Heart left ventricle (tissue), 13 donors: ENCODE measurements at regions not wholly inside any gene's neighbourhood (a gene's known extent, or its start where the extent isn't known, plus 50 kb on each side); places are given as distances from the start of the nearest gene placed in this dataset.

Source experiments
- POLR2A ChIP-seq, 2 donors: fragments of 450-650 bp; IDR thresholded peaks; one replicate each; pipeline ENCODE4 v1.6.1; 2017; ENCODE audit warnings: antibody characterized with exemption in 2 of 2, mild to moderate bottlenecking in 2 of 2, moderate library complexity in 2 of 2
- TF ChIP-seq, protein P1 (sequence below), 12 donors: fragments of 200-600 bp; sonication (generic) in 4 of 12; IDR thresholded peaks; one replicate each; pipeline versions ENCODE4 v1.5.0 to v1.8.0; 2018 to 2022; ENCODE audit warnings: antibody characterized with exemption in 12 of 12, mild to moderate bottlenecking in 5 of 12
- donor health status: ischemic (EF 13 %, LVEDD 7.1; RV severe dilation, severe dysfunction).
- donor health status: DM: no; HTN: yes; CAD: no.
- donor health status: DM: no; HTN: no; CAD: no.
- donor health status: ischemic (EF 25% LVEDD 6.9; RV normal size, moderate dysfunction).
- donor health status: ischemic (EF 25% LVEDD 5.7; RV mildly dilated, moderate dysfunction).
- donor health status: ischemic (EF 35%, LVEDD 5.7; RV mildly dilated, moderate dysfunction).
- donor health status: nonischemic (EF 11% LVEDD 7.7; RV severe dilation, severe dysfunction).
- donor health status: DM: yes; HTN: yes; CAD: no.
- donor health status: PGD.
- donor health status: ischemic (EF 29% LVEDD 5.4; RV normal size, mild dysfunction).
- donor health status: nonischemic (EF 23%, LVEDD 6.1; RV moderate dilation, normal function).

DNA sequence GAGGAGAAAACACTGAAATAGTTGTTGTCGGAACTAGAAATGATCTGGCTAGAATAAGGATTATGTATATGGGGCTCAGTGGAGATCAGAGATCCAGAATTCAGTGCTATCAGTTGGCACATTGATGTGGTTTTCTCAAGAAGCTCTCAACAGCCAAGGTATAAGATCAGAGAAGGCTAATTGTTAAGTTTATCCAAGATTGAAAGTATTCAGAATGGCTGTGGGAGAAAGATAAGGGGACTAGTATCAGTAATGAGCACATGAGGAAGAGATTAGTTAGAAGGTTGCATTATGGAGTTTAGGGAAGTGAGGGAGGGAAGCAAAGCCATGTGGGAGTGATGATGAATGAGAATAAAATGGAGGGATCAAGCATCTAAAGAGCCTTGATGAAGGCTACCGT is 128.1 kb upstream of the MIS18BP1 start:
- TF ChIP-seq, protein P1, sequence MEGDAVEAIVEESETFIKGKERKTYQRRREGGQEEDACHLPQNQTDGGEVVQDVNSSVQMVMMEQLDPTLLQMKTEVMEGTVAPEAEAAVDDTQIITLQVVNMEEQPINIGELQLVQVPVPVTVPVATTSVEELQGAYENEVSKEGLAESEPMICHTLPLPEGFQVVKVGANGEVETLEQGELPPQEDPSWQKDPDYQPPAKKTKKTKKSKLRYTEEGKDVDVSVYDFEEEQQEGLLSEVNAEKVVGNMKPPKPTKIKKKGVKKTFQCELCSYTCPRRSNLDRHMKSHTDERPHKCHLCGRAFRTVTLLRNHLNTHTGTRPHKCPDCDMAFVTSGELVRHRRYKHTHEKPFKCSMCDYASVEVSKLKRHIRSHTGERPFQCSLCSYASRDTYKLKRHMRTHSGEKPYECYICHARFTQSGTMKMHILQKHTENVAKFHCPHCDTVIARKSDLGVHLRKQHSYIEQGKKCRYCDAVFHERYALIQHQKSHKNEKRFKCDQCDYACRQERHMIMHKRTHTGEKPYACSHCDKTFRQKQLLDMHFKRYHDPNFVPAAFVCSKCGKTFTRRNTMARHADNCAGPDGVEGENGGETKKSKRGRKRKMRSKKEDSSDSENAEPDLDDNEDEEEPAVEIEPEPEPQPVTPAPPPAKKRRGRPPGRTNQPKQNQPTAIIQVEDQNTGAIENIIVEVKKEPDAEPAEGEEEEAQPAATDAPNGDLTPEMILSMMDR (IDR thresholded peaks at IDR 0.05): no peak
- no peak for TF ChIP-seq POLR2A (IDR thresholded peaks at IDR 0.05)
